SK-N-MC (cell line): ENCODE measurements at regions not wholly inside any gene's neighbourhood (a gene's known extent, or its start where the extent isn't known, plus 50 kb on each side); places are given as distances from the start of the nearest gene placed in this dataset.

Experiments used
- DNase-seq: peaks from one replicate; pipeline ENCODE4 v3.0.0-alpha.2; 2011; ENCODE audit warnings: low read depth, low spot score
- H3K27ac ChIP-seq: fragments of 200-600 bp; sonication (generic); 2 replicates; pipeline ENCODE4 v1.5.1; 2016; ENCODE audit warnings: mixed run types
- H3K36me3 ChIP-seq: fragments of 200-600 bp; sonication (generic); 2 replicates; pipeline ENCODE4 v1.6.1; 2017; ENCODE audit warnings: antibody characterized with exemption, low read length, mixed read lengths; ENCODE audit not compliant: insufficient read depth
- H3K4me3 ChIP-seq: fragments of 200-600 bp; sonication (generic); 2 replicates; pipeline ENCODE4 v1.5.1; 2016
- H3K9ac ChIP-seq: fragments of 200-600 bp; sonication (generic); 2 replicates; pipeline ENCODE4 v1.8.0; 2017; ENCODE audit warnings: mixed run types, mixed read lengths; ENCODE audit not compliant: insufficient read length
- H3K9me3 ChIP-seq: fragments of 200-600 bp; sonication (generic); 2 replicates; pipeline ENCODE4 v1.6.1; 2017; ENCODE audit warnings: low read depth, mild to moderate bottlenecking, antibody characterized with exemption, low read length, moderate library complexity, mixed read lengths
- EZH2 ChIP-seq: fragments of 200-600 bp; sonication (generic); IDR thresholded peaks from one replicate; pipeline ENCODE4 v1.6.1; 2017; ENCODE audit warnings: antibody characterized with exemption
- FOXP2 ChIP-seq: optimal IDR thresholded peaks from 2 replicates; pipeline ENCODE3; 2011; ENCODE audit warnings: mild to moderate bottlenecking, moderate library complexity; ENCODE audit not compliant: insufficient read depth; ENCODE audit errors: extremely low read length, control extremely low read depth
- POLR2AphosphoS5 ChIP-seq: IDR thresholded peaks from 2 replicates; pipeline ENCODE4 v1.6.1; 2012; ENCODE audit warnings: mild to moderate bottlenecking, low read depth, low read length, borderline replicate concordance

GRCh38 chr9:120183615-120184014 is 396.4 kb downstream of the CDK5RAP2 start:
- TF ChIP-seq FOXP2 = no peak
- TF ChIP-seq POLR2AphosphoS5 = no peak
- no peak for TF ChIP-seq EZH2
- Histone ChIP-seq H3K9me3 (no peaks in the 10 kb centered on the region), H3K36me3 (no peaks in the 10 kb centered on the region), H3K4me3 (no peak overlapping the region), H3K27ac (no peak overlapping the region), H3K9ac (no peak overlapping the region)
- DNase-seq = no peak

- no peak for DNase-seq
- TF ChIP-seq FOXP2 = no peak
- no peak for TF ChIP-seq EZH2
- TF ChIP-seq POLR2AphosphoS5 = no peak
- Histone ChIP-seq H3K4me3 (no peak overlapping the region), H3K9me3 (no peaks in the 10 kb centered on the region), H3K36me3 (no peaks in the 10 kb centered on the region), H3K9ac (no peak overlapping the region), H3K27ac (no peak overlapping the region)
These were observed 398.0 kb downstream of the CDK5RAP2 start for GRCh38 chr9:120182011-120182410.

- Histone ChIP-seq H3K9me3 (no peaks in the 10 kb centered on the region), H3K9ac (no peak overlapping the region), H3K4me3 (no peak overlapping the region), H3K36me3 (no peaks in the 10 kb centered on the region), H3K27ac (no peak overlapping the region)
- DNase-seq = no peak
- TF ChIP-seq POLR2AphosphoS5 = no peak
- no peak for TF ChIP-seq EZH2
- no peak for TF ChIP-seq FOXP2
These were observed 402.8 kb downstream of the CDK5RAP2 start for GRCh38 chr9:120177121-120177520.

- Histone ChIP-seq H3K9ac (no peak overlapping the region), H3K4me3 (no peak overlapping the region), H3K27ac (no peak overlapping the region), H3K9me3 (no peaks in the 10 kb centered on the region), H3K36me3 (no peaks in the 10 kb centered on the region)
- TF ChIP-seq FOXP2 (no peak), POLR2AphosphoS5 (no peak), EZH2 (no peak)
- DNase-seq = no peak
These were observed 404.9 kb downstream of the CDK5RAP2 start for GRCh38 chr9:120175031-120175430.

GRCh38 chr9:120161776-120162175 is 418.2 kb downstream of the CDK5RAP2 start:
- H3K9me3 ChIP-seq = no peaks in the 10 kb centered on the region
- DNase-seq = no peak
- no peak overlapping the region for H3K4me3 ChIP-seq
- no peaks in the 10 kb centered on the region for H3K36me3 ChIP-seq
- H3K9ac ChIP-seq = no peak overlapping the region
- TF ChIP-seq EZH2 (no peak), FOXP2 (no peak), POLR2AphosphoS5 (no peak)
- no peak overlapping the region for H3K27ac ChIP-seq

DNA sequence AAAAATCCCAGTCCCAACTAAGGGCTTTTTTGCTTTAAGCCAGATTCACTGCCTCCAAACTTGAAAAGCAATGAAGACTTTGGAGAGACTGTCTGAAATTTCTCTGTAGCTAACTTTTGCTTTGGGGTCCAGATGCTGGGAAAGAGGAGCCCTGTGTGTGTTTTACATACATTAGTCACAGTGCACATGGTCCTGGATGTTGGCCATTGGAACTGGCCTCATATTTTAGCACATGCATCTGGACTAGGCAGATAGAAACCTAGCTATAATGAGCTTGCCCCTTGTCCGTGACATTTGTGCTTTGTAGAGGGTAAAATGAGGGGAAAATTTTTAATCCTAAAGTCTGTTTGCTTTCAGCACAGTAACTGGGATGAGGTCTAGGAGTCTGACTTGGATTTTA is 421.7 kb downstream of the CDK5RAP2 start:
- H3K9me3 ChIP-seq = no peaks in the 10 kb centered on the region
- no peak overlapping the region for H3K9ac ChIP-seq
- TF ChIP-seq EZH2 (no peak), FOXP2 (no peak), POLR2AphosphoS5 (no peak)
- no peak overlapping the region for H3K4me3 ChIP-seq
- DNase-seq = no peak
- no peak overlapping the region for H3K27ac ChIP-seq
- no peaks in the 10 kb centered on the region for H3K36me3 ChIP-seq

DNA sequence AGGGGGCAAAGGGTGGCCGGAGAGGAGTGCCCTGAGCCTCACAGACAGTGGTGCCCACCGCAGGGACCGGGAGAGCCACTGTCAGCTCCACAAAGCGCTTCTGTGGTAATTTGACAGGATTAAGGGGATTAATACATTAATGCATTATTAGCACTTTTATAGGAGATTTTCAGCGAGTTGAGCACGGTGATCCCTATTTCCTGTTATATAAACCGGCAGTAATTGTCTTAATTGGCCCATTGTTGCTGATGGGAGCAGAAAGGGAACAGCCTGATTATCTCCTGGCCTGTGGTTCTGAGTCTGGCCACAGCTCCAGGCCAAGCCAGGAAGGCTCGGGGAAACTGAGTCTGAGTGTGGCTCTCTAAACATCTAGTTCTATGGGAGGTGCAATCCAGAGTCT is 423.6 kb downstream of the CDK5RAP2 start:
- H3K9me3 ChIP-seq = no peaks in the 10 kb centered on the region
- no peak overlapping the region for H3K9ac ChIP-seq
- H3K36me3 ChIP-seq = no peaks in the 10 kb centered on the region
- H3K4me3 ChIP-seq = no peak overlapping the region
- no peak for TF ChIP-seq POLR2AphosphoS5
- TF ChIP-seq FOXP2 = no peak
- no peak for TF ChIP-seq EZH2
- H3K27ac ChIP-seq = no peak overlapping the region
- DNase-seq = no peak

- H3K9ac ChIP-seq = no peak overlapping the region
- DNase-seq = no peak
- TF ChIP-seq POLR2AphosphoS5 (no peak), EZH2 (no peak), FOXP2 (no peak)
- H3K9me3 ChIP-seq = no peaks in the 10 kb centered on the region
- H3K4me3 ChIP-seq = no peak overlapping the region
- no peaks in the 10 kb centered on the region for H3K36me3 ChIP-seq
- no peak overlapping the region for H3K27ac ChIP-seq
These were observed 426.7 kb downstream of the CDK5RAP2 start for GRCh38 chr9:120153258-120153657.

DNA sequence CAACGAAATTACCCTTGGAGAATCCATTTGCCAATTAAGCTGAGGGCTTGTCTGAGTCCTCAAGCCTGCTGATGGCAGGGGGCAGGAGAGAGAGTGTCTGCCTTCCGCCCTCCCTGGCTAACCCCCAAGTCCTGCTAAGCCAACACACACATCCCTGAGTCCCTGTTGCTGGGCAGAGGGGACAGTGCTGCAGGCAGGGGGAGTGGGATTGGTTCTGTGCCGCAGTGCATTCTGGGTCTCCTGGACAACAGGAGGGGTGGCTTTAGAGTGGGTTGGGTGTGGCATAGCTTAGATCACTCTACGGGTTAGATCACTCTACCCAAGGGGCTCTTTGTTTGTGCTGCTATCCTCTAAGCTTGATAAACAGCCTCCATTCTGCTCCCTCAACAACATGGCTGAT is 427.7 kb downstream of the CDK5RAP2 start:
- DNase-seq = no peak
- no peak for TF ChIP-seq FOXP2
- no peak for TF ChIP-seq EZH2
- no peak for TF ChIP-seq POLR2AphosphoS5
- H3K36me3 ChIP-seq = no peaks in the 10 kb centered on the region
- no peak overlapping the region for H3K4me3 ChIP-seq
- H3K27ac ChIP-seq = no peak overlapping the region
- H3K9ac ChIP-seq = no peak overlapping the region
- H3K9me3 ChIP-seq = no peaks in the 10 kb centered on the region

- no peak for DNase-seq
- no peaks in the 10 kb centered on the region for H3K36me3 ChIP-seq
- no peak overlapping the region for H3K4me3 ChIP-seq
- no peak for TF ChIP-seq FOXP2
- no peak for TF ChIP-seq POLR2AphosphoS5
- no peak for TF ChIP-seq EZH2
- no peaks in the 10 kb centered on the region for H3K9me3 ChIP-seq
- H3K9ac ChIP-seq = no peak overlapping the region
- H3K27ac ChIP-seq = no peak overlapping the region
These were observed 428.2 kb downstream of the CDK5RAP2 start for GRCh38 chr9:120151806-120152205.
